ENCODE measurements at regions not wholly inside any gene's neighbourhood (a gene's known extent, or its start where the extent isn't known, plus 50 kb on each side); places are given as distances from the start of the nearest gene placed in this dataset.

DNA sequence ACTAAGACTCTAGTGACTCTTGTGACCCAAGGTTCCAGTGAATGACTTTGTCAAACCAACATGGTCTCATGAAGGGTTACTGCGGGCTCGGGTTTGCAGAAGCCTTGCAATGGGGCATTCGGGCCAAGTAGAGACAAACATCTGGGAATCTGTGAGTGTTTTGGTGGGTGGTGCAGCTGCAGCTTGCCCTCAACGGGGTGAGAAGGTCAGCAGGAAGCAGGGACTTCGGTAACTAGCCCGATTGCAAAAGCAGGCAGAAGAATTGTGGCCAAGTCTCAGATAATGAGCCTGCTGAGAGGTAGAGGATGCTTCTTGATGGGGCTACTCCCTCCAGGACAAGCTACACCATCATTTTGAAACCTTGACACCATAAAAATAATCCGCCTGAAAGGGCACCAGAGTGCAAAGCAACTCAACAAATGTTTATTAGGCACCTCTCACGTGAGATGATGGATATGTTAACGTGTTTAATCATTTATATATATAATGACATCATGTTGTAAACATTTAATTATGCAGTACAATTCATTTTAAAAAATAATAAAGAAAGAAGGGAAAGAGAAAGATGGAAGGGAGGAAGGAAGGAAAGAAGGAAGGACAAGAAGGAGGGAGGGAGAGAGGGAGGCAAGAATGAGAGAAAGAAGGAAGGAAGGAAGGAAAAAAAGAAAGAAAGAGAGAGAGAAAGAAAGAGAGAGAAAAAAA, 263.9 kb upstream of the IGF1R start:
- no peak for TF ChIP-seq POLR2A (IDR thresholded peaks at IDR 0.05)
- TF ChIP-seq, protein P1, sequence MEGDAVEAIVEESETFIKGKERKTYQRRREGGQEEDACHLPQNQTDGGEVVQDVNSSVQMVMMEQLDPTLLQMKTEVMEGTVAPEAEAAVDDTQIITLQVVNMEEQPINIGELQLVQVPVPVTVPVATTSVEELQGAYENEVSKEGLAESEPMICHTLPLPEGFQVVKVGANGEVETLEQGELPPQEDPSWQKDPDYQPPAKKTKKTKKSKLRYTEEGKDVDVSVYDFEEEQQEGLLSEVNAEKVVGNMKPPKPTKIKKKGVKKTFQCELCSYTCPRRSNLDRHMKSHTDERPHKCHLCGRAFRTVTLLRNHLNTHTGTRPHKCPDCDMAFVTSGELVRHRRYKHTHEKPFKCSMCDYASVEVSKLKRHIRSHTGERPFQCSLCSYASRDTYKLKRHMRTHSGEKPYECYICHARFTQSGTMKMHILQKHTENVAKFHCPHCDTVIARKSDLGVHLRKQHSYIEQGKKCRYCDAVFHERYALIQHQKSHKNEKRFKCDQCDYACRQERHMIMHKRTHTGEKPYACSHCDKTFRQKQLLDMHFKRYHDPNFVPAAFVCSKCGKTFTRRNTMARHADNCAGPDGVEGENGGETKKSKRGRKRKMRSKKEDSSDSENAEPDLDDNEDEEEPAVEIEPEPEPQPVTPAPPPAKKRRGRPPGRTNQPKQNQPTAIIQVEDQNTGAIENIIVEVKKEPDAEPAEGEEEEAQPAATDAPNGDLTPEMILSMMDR (IDR thresholded peaks at IDR 0.05): no peak
